Right lobe of liver (tissue), 1 donor: ENCODE measurements at regions not wholly inside any gene's neighbourhood (a gene's known extent, or its start where the extent isn't known, plus 50 kb on each side); places are given as distances from the start of the nearest gene placed in this dataset.

Source experiments
- small RNA-seq, 2 experiments: library from RNA; depleted of rRNA; stranded (forward); fragments of <200 nt; gene quantifications; one replicate each; pipeline ENCODE3, GENCODE V24; 2016

Small RNA genes in the stretch of these regions (small RNA-seq; reads per million reads assigned to genes)
- gene RF00003 (0 to 0.68 reads per million in 2 experiments), gene RNU1-68P (0 reads per million in 2 experiments)
